ENCODE measurements at regions not wholly inside any gene's neighbourhood (a gene's known extent, or its start where the extent isn't known, plus 50 kb on each side); places are given as distances from the start of the nearest gene placed in this dataset.

DNA sequence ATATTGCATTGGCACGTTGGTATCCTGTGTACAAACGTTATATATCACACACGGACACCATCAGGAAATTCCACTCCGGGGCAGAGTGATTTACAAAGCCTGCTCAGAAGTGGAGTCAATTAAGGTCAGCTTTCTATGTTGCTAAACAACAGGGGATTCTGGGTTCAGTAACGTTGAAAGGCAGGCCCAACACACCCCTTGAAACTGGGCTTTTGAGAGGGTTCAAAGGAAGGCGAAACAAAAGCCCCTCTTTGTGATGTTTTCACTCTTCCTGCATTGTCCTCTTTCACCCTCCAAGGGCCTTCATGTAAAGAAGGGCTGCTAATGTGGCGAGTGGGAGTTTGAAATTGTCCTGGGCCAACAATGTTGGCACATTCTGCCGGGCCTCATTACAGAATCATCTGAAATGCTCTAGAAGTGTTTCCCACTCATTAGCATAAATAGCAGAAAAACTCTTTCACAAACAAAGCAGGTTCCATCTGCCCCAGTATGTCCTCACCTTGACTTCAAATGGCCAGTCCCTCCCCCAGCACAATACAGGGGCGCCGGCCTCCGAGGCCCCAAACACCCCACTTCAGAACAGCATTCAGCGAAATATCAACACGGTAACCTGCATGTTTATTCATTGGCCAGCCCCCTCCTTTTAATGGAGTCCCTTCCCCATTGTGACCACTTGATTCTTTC, 76.4 kb downstream of the HES1 start:
- in situ Hi-C loops (cut with HindIII; ENCODE audit: low pct_unique_long_range_greater_than_20kb, low sequenced_read_pairs), result no loop called here
- no peak for DNase-seq (ENCODE audit: low read depth, low spot score)

DNA sequence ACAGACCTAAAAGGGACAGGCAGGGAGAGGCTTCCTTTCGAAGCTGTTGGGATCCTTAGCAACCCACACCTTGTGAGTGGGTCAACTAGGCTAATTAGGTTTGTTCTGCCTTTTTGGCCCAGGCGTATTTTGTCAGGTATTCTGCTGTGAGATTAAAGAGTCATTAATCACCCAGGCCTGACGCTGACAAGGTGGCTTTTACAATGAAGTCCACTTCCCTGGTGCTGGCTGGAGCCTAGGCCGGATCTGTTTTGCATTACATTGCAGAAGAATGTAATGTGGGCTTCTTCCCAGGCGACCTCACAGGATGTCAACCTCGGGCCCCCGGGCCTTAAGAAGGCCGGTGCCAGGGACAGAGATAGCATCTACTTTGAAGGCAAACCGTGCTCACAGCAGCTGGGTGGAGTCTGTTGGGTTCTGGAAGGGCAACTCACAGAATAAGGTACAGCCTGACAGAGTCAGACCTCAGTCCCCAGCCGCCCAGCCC, 76.9 kb downstream of the HES1 start:
- in situ Hi-C loops (cut with HindIII; ENCODE audit: low pct_unique_long_range_greater_than_20kb, low sequenced_read_pairs), result no loop called here
- no peak for DNase-seq (ENCODE audit: low read depth, low spot score)

GRCh38 chr3:194215392-194215791, 79.4 kb downstream of the HES1 start:
- in situ Hi-C loops (cut with HindIII; ENCODE audit: low pct_unique_long_range_greater_than_20kb, low sequenced_read_pairs), result no loop called here
- no peak for DNase-seq (ENCODE audit: low read depth, low spot score)

- DNase-seq (ENCODE audit: low read depth, low spot score), result no peak
- in situ Hi-C loops (cut with HindIII; ENCODE audit: low pct_unique_long_range_greater_than_20kb, low sequenced_read_pairs), result no loop called here
Observed at GRCh38 chr3:194218646-194219453, 82.9 kb downstream of the HES1 start.

DNA sequence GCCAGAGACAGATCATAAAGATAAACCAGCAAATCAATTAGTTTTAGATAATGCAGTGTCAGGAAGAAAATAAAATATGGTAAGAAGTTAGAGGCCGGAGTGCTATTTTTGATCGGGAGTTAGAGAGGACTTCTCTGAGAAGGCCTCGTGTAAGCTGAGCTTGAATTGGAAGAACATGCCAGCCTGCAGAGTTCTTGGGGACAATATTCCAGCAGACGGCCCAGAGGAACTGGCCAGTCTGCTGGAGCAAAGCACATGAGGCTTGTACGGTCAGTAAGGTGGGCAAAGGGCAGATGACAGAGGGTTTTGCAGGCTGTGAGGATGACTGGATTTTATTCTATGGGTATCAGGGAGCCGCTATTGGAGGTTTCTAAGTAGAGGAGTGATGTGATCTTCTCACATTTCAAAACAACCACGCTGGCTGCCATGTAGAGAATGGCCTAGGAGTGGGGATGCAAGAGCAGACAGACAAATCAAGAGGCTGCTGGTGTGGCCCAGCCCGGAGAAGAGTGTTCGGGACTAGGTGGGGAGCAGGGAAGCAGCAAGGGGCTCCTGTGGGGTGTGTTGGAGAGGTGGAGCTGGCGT, 84.0 kb downstream of the HES1 start:
- DNase-seq (ENCODE audit: low read depth, low spot score), result no peak
- in situ Hi-C loops (cut with HindIII; ENCODE audit: low pct_unique_long_range_greater_than_20kb, low sequenced_read_pairs), result no loop called here

- in situ Hi-C loops (cut with HindIII; ENCODE audit: low pct_unique_long_range_greater_than_20kb, low sequenced_read_pairs), result no loop called here
- DNase-seq (ENCODE audit: low read depth, low spot score), result no peak
Observed at GRCh38 chr3:194220901-194221326, 85.0 kb downstream of the HES1 start.

DNA sequence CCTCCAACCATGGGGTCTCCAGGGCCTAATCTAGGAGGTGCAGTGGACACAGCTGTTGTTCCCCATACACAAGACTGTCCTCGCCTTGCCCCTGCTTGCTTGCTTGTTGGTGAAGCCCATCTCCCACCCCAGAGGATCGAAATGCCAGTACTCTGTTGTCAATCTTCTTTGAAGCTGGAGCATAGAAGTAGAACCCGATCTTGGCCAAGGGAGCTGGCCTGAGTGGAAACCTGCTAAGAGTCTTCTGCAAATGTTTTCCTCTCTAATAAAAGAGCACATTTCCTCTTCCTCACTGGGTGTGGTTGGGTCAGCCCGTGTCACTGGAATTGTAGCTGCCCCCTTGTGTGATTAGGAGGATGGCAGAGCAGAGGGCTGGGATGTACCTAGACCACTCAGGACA, 85.4 kb downstream of the HES1 start:
- in situ Hi-C loops (cut with HindIII; ENCODE audit: low pct_unique_long_range_greater_than_20kb, low sequenced_read_pairs), result no loop called here
- no peak for DNase-seq (ENCODE audit: low read depth, low spot score)

GRCh38 chr3:194223951-194224350, 88.0 kb downstream of the HES1 start:
- in situ Hi-C loops (cut with HindIII; ENCODE audit: low pct_unique_long_range_greater_than_20kb, low sequenced_read_pairs), result no loop called here
- DNase-seq (ENCODE audit: low read depth, low spot score), result no peak

- DNase-seq (ENCODE audit: low read depth, low spot score), result peak; percentile 78
- in situ Hi-C loops (cut with HindIII; ENCODE audit: low pct_unique_long_range_greater_than_20kb, low sequenced_read_pairs), result no loop called here
Observed at GRCh38 chr3:194224471-194225417, 88.8 kb downstream of the HES1 start.

GRCh38 chr3:194225418-194225812, 89.5 kb downstream of the HES1 start:
- no peak for DNase-seq (ENCODE audit: low read depth, low spot score)
- in situ Hi-C loops (cut with HindIII; ENCODE audit: low pct_unique_long_range_greater_than_20kb, low sequenced_read_pairs), result no loop called here

- peak; percentile 44 for DNase-seq (ENCODE audit: low read depth, low spot score)
- in situ Hi-C loops (cut with HindIII; ENCODE audit: low pct_unique_long_range_greater_than_20kb, low sequenced_read_pairs), result no loop called here
Observed at GRCh38 chr3:194225988-194226663, 90.2 kb downstream of the HES1 start.

DNA sequence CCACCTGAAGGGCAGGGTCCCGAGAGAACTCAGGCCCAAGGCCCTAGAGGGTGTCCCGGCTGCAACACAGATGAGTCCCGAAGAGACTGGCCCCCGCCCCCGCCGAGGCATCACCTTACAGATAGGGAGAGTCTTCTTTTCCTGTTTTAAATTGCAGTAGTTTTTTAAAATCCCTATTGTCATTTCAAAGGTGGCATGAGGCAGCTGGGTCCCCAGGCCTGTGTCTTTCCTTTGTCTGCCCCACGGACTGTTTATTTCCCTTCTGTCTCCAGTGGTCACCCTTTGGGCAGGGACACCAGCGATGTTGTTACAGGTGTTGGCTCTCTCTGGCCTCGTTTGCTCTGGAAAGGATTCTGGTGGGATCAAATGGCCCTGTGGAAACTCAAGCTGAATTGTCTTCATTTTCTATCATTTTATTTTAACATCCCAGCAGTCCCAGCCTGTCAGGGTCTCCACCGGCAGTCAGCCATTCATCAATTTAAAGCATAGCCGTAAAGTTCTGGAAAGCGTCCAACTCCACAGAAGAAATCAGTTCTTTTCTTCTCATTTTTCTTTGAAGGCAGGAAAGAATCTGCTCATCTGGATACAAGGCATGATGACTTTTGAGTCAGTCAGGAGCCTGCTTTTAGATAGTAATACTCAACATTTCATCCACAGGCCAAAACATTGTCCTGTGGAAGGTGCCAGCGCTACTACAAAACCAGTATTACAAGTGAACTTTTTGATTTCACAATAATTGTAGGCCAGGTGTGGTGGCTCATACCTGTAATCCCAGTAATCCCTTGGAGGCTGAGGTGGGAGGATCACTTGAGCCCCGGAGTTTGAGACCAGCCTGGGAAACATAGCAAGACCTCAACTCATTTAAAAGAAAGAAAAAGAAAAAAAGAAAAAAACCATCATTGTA, 96.2 kb downstream of the HES1 start:
- in situ Hi-C loops (cut with HindIII; ENCODE audit: low pct_unique_long_range_greater_than_20kb, low sequenced_read_pairs), result no loop called here
- no peak for DNase-seq (ENCODE audit: low read depth, low spot score)

DNA sequence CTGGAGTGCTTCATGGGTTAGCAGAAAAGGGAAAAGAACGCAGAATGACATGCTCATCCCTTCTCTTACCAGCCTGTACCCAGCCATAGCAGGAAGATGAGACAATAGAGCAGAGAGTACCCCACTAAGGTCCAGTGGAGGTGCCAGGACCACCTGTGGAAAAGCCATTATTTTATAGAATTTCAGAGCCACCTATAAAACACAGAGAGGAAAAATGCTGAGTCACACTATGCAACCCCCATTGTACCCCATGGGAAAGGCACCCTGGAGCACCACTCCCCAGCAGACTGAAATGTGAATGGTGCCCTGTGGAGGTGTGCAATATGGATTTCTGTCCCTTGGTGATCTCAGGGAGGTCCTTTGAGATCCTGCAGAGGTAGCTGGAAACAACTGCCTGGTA, 97.2 kb downstream of the HES1 start:
- in situ Hi-C loops (cut with HindIII; ENCODE audit: low pct_unique_long_range_greater_than_20kb, low sequenced_read_pairs), result no loop called here
- no peak for DNase-seq (ENCODE audit: low read depth, low spot score)

GRCh38 chr3:194235160-194235559, 99.2 kb downstream of the HES1 start:
- in situ Hi-C loops (cut with HindIII; ENCODE audit: low pct_unique_long_range_greater_than_20kb, low sequenced_read_pairs), result no loop called here
- DNase-seq (ENCODE audit: low read depth, low spot score), result no peak

DNA sequence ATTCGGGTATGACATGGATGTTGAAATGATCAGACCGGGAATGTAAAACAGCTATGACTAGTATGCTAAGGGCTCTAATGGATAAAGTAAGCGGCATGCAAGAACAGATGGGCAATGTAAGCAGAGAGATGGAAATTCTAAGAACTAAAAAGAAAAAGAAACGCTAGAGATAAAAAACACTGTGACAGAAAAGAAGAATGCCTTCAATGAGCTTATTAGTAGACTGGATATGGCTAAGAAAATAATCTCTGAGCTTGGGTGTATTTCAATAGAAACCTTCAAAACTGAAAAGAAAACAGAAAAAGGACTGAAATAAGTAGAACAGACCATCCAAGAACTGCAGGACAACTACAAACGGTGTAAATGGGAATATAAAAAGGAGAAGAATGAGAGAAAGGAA, 101.2 kb downstream of the HES1 start:
- no peak for DNase-seq (ENCODE audit: low read depth, low spot score)
- in situ Hi-C loops (cut with HindIII; ENCODE audit: low pct_unique_long_range_greater_than_20kb, low sequenced_read_pairs), result no loop called here

- in situ Hi-C loops (cut with HindIII; ENCODE audit: low pct_unique_long_range_greater_than_20kb, low sequenced_read_pairs), result no loop called here
- no peak for DNase-seq (ENCODE audit: low read depth, low spot score)
Observed at GRCh38 chr3:194240766-194241165, 104.8 kb downstream of the HES1 start.
